ENCODE measurements at regions not wholly inside any gene's neighbourhood (a gene's known extent, or its start where the extent isn't known, plus 50 kb on each side); places are given as distances from the start of the nearest gene placed in this dataset.

GRCh38 chr9:72471096-72471495 lies 50.3 kb upstream of the TMC1 start:
- TF ChIP-seq POLR2A (IDR thresholded peaks at IDR 0.05) (no peak), POLR2AphosphoS5 (IDR thresholded peaks at IDR 0.05) (no peak), CTCF (IDR thresholded peaks at IDR 0.05) (no peak)

All from transverse colon (tissue), 4 donors.